HUES64 (cell line): ENCODE measurements at regions not wholly inside any gene's neighbourhood (a gene's known extent, or its start where the extent isn't known, plus 50 kb on each side); places are given as distances from the start of the nearest gene placed in this dataset.

Source experiments
- H3K27ac ChIP-seq: 2 replicates; pipeline ENCODE4 v1.7.0; 2013; ENCODE audit warnings: low read depth, low read length, inconsistent platforms
- H3K27me3 ChIP-seq: 2 replicates; pipeline ENCODE4 v1.6.1; 2013; ENCODE audit warnings: mild to moderate bottlenecking, low read length; ENCODE audit not compliant: insufficient read depth
- H3K36me3 ChIP-seq: 2 replicates; pipeline ENCODE4 v1.6.1; 2013; ENCODE audit warnings: mild to moderate bottlenecking, low read length; ENCODE audit not compliant: insufficient read depth
- H3K4me1 ChIP-seq: 2 replicates; pipeline ENCODE4 v1.6.1; 2013; ENCODE audit warnings: mild to moderate bottlenecking, low read length, moderate library complexity; ENCODE audit not compliant: insufficient read depth
- H3K4me3 ChIP-seq: 2 replicates; pipeline ENCODE4 v1.5.1; 2013; ENCODE audit warnings: mild to moderate bottlenecking, low read length, moderate library complexity
- H3K9ac ChIP-seq: 2 replicates; pipeline ENCODE4 v1.6.1; 2013; ENCODE audit warnings: mild to moderate bottlenecking, low read depth, low read length
- H3K9me3 ChIP-seq: 2 replicates; pipeline ENCODE4 v1.6.1; 2013; ENCODE audit warnings: low read depth, low read length; ENCODE audit not compliant: insufficient read depth
- WGBS: fragments of 150-250, 120-280 bp; methylation state at CpG from one replicate; pipeline ENCODE4 v1.1.7; 2013; ENCODE audit warnings: missing lambda C conversion rate; 5-methylcytosine and 5-hydroxymethylcytosine counted together

DNA sequence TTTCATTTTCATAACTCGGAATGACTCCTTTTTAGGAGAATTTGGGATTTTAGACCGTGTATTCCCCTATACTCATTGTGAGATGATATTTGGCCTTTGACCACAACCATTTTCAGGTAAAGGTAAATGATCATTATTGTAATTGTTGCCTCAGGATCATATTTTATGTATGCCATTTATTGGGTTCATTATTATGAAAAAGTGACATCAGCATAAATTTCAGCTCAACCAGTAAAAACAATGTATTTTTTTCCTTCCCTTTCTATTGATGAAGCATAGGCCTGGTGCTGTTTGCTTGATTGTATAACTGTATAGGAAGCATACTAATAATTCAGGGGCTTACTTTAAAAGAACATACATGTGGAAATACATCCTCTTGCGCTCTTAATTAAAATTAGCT is 832.9 kb upstream of the FANCL start:
- no CpG with 5 or more reads among the region's 3 CpGs for WGBS
- Histone ChIP-seq H3K4me1 (peaks cover 10% of the 10 kb centered on the region), H3K9ac (no peak overlapping the region), H3K27me3 (no peaks in the 10 kb centered on the region), H3K36me3 (no peaks in the 10 kb centered on the region), H3K4me3 (no peak overlapping the region), H3K9me3 (no peaks in the 10 kb centered on the region), H3K27ac (no peak overlapping the region)

DNA sequence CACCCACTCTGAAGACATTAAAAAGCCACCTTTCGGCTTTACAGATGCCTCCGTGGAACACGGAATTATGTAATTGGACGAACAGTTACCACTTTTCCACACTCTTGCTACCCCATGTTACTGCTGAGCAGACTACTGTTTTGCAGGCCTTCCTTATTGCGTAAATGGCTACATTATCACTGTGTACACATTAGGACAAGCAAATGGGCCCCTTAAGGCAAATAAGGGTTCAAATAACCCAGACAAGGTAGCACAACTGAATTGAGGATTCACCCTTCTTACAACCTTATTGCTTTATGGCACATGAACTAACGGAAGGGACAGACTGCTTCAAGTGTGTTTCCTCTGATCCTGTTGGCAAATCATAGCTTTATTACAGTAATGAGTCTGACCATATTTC is 832.2 kb upstream of the FANCL start:
- 95% methylated on average over 6 of the region's 6 CpGs for WGBS

DNA sequence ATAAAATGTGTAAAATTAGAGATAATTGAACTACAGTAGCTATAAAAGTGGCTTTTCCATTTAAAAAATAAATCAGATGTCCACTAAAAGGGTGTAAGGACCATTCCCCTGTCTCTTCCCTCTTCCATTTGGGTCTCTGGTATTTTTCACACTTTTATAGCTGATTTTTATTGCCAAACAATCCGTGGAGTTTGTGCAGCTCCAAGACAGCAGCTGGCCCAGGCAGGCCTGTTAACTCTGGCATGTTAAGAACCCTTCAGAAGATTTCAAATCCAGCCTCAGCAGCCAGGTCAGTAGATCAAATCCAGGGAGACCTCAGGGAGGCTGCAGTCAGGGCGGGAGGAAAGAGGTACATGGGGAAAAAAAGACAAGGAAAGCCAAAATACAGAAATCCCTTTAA is 827.1 kb upstream of the FANCL start:
- Histone ChIP-seq H3K27me3 (no peaks in the 10 kb centered on the region), H3K4me1 (no peaks in the 10 kb centered on the region), H3K9me3 (no peaks in the 10 kb centered on the region), H3K4me3 (no peak overlapping the region), H3K9ac (no peak overlapping the region), H3K27ac (no peak overlapping the region), H3K36me3 (no peaks in the 10 kb centered on the region)
- 84% methylated on average over 1 of the region's 2 CpGs for WGBS

More for the DNA sequence above, 832.2 kb upstream of the FANCL start:
- Histone ChIP-seq H3K4me1 (peaks cover 10% of the 10 kb centered on the region), H3K9me3 (no peaks in the 10 kb centered on the region), H3K4me3 (no peak overlapping the region), H3K27me3 (no peaks in the 10 kb centered on the region), H3K27ac (no peak overlapping the region), H3K9ac (no peak overlapping the region), H3K36me3 (no peaks in the 10 kb centered on the region)

DNA sequence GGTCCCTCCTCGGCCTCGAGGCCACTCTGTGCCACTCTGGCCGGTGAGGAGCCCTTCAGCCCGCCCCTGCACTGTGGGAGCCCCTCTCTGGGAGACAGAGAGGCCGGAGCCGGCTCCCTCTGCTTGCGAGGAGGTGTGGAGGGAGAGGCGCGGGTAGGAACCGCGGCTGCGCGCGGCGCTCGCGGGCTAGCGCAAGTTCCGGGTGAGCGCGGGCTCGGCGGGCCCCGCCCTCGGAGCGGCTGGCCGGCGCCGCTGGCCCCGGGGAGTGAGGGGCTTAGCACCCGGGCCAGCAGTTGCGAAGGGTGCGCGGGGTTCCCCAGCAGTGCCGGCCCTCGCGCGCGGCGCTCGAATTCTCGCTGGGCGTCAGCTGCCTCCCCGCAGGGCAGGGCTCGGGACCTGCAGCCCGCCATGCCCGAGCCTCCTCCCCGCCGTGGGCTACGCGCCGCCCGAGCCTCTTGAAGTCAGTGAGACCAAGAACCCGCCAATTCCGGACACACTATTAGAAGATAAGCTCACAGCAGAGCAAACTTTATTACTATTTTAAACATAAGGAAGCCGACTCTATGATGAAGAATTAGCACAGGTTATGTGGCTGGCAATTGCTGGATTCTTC is 825.8 kb upstream of the FANCL start:
- H3K9me3 ChIP-seq: no peaks in the 10 kb centered on the region
- no peak overlapping the region for H3K9ac ChIP-seq
- 95% methylated on average over 56 of the region's 56 CpGs for WGBS
- no peak overlapping the region for H3K4me3 ChIP-seq
- H3K36me3 ChIP-seq: no peaks in the 10 kb centered on the region
- H3K27ac ChIP-seq: no peak overlapping the region
- no peaks in the 10 kb centered on the region for H3K27me3 ChIP-seq
- no peaks in the 10 kb centered on the region for H3K4me1 ChIP-seq

DNA sequence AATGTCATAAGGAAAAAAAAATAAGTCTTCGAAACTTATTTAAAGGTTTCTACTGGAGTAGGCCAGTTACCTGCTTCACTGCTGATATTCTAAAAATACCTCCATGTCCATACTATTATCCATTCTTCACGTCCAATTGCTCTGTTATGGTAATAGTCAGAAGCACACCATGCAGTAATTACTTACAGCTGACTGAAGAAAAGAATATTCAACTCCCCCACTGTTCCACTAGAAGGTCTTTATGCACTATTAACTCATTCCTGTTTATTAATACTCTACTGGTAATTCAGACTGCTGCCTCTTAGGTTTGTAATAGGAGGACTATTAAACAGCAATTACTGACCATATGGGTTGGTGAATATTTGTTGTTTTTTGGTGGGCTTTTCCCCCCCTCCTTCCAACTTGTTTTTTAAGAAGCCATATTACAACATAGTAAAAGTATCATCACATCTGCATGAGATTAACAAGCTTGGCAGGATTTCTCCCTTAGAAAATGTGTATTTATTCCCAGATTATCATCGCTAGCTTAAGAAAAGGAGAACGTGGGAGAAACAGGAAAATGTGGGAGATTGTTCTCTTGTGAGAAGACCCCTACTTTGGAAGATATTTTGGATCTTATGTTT is 806.4 kb upstream of the FANCL start:
- 88% methylated on average over 4 of the region's 4 CpGs for WGBS
- no peak overlapping the region for H3K4me3 ChIP-seq
- no peaks in the 10 kb centered on the region for H3K36me3 ChIP-seq
- no peaks in the 10 kb centered on the region for H3K4me1 ChIP-seq
- H3K9ac ChIP-seq: no peak overlapping the region
- H3K27ac ChIP-seq: no peak overlapping the region
- no peaks in the 10 kb centered on the region for H3K9me3 ChIP-seq
- H3K27me3 ChIP-seq: no peaks in the 10 kb centered on the region

DNA sequence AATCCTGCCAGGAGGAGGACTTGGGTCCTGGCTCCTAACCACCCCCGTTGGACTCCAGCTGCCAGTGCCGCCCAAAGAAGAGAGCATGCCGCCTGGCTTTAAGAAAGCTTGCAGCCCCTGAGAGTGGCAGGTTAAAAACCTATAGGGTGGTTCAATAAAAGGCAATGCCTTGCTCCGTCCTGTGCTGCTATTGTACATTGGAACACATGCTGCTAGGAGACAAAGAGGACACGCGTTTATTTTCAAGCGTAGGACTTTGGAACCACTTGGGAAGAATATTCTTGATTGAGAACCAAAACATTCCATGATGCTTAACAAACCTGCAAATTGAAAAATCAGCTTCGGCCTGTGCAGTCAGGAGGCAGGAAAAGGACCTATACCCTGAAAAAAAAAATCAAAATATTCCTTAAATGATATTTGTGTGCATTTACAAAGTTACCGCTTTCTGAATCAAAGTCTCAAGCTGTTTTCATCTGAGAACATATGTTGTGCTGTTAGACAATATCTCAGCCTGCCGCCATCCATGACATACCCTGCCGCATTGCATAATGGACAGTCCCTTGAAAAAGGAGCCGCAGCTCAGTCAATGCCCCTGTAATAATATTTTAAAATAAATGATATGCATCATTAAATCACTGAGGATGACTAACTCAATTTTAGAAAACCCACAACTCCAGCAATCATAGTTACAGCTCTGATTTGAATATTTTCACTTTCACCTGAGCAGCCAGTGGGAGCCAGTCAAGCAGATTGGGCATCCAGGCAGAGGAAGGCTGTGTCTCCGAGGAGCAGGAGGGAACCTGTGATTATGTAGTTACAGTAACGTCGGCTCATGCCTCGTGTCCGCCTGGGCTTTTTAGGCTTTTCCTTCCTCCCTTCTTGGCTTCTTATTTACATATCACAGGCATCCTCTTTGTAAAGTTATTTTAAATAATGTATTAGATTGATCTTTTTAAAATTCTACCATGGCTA is 805.6 kb upstream of the FANCL start:
- WGBS: 93% methylated on average over 11 of the region's 17 CpGs

DNA sequence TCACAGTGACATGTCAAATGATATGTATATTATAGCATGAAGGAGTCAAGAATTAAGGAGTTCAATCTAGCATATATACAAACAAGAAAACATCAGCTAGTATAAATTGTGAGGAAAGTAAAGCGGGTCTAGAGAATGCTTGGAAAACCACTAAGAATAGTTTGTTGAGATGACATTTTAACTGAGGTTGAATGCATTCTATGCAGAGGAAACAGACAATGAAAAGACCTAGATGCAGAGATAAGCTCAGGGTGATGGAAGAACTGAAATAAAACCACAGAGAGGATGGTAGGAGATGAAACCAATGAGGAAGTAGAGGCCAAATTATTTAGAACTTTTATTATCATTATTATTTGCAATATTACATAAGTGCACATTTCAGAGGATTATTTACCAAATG is 803.6 kb upstream of the FANCL start:
- H3K27me3 ChIP-seq: no peaks in the 10 kb centered on the region
- H3K4me3 ChIP-seq: no peak overlapping the region
- H3K27ac ChIP-seq: no peak overlapping the region
- H3K4me1 ChIP-seq: no peaks in the 10 kb centered on the region
- H3K36me3 ChIP-seq: no peaks in the 10 kb centered on the region
- H3K9ac ChIP-seq: no peak overlapping the region
- H3K9me3 ChIP-seq: no peaks in the 10 kb centered on the region
- WGBS: 93% methylated on average over 1 of the region's 1 CpG

More for the DNA sequence above, 805.6 kb upstream of the FANCL start:
- Histone ChIP-seq H3K4me3 (no peak overlapping the region), H3K4me1 (no peaks in the 10 kb centered on the region), H3K9ac (no peak overlapping the region), H3K36me3 (no peaks in the 10 kb centered on the region), H3K27me3 (no peaks in the 10 kb centered on the region), H3K9me3 (no peaks in the 10 kb centered on the region), H3K27ac (no peak overlapping the region)

DNA sequence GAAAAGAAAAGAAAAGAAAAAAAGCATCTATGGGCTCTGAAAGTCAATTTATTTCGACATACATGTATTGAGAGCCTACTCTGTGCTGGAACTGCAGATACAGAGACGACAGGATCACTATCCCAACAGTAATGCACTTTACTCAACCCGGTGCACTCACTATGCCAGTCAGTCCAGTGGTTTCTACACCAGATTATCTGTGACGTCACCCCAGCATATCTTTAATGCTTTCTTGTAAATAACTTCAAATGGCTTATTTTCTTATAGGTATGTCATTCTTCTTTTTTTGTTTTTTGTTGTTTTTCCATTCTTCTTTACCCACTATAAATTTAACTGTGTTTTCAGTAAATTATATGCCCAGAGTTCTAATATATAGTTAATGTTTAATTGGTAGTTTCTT is 800.0 kb upstream of the FANCL start:
- no peak overlapping the region for H3K27ac ChIP-seq
- 91% methylated on average over 4 of the region's 4 CpGs for WGBS
- no peaks in the 10 kb centered on the region for H3K4me1 ChIP-seq
- no peak overlapping the region for H3K4me3 ChIP-seq
- H3K9ac ChIP-seq: no peak overlapping the region
- no peaks in the 10 kb centered on the region for H3K9me3 ChIP-seq
- H3K36me3 ChIP-seq: no peaks in the 10 kb centered on the region
- no peaks in the 10 kb centered on the region for H3K27me3 ChIP-seq

DNA sequence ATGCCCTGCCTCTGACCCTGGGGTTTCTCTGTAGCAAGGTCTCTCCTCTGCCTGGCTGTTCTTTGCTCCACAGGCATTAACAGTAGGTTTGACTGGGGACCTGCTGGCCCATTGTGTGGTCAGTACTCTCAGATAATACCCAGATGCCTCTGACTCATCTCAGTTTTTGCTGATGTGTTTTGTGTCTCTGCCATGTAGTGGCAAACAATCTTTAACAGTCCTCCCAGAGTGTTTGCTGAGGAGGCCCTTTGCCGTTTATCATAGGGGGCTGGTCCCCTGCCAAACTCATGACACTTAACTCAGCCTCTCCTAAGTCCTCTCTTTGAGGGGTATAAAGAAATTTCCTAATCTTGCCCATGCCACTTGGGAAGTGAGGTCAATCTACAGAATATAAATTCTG is 793.7 kb upstream of the FANCL start:
- 83% methylated on average over 1 of the region's 1 CpG for WGBS
- no peak overlapping the region; the same call in 1 of the 2 replicates for H3K27ac ChIP-seq
- H3K36me3 ChIP-seq: no peaks in the 10 kb centered on the region
- H3K9me3 ChIP-seq: no peaks in the 10 kb centered on the region
- no peaks in the 10 kb centered on the region for H3K4me1 ChIP-seq
- H3K27me3 ChIP-seq: no peaks in the 10 kb centered on the region
- H3K4me3 ChIP-seq: no peak overlapping the region
- no peak overlapping the region for H3K9ac ChIP-seq

DNA sequence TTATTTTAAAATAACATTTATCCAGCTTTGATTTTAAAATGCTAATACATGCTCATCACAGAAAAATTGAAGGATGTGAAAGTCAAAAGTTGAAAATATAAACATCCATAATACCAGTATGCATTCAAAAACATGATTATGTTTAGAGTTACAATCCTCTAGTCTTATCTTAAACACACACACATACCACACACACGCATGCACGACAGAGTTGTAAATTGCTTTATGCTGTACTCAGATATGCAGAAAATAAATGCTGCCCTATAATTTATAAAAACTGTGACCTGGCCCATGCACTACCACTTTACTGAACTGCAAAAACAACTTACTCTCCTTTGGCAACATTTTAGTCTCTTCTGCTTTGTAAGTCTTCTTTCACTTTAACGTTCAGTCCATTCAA is 793.0 kb upstream of the FANCL start:
- 84% methylated on average over 3 of the region's 3 CpGs for WGBS
- no peak overlapping the region for H3K9ac ChIP-seq
- H3K36me3 ChIP-seq: no peaks in the 10 kb centered on the region
- H3K4me1 ChIP-seq: no peaks in the 10 kb centered on the region
- no peak overlapping the region for H3K27ac ChIP-seq
- H3K9me3 ChIP-seq: no peaks in the 10 kb centered on the region
- H3K4me3 ChIP-seq: no peak overlapping the region
- H3K27me3 ChIP-seq: no peaks in the 10 kb centered on the region

DNA sequence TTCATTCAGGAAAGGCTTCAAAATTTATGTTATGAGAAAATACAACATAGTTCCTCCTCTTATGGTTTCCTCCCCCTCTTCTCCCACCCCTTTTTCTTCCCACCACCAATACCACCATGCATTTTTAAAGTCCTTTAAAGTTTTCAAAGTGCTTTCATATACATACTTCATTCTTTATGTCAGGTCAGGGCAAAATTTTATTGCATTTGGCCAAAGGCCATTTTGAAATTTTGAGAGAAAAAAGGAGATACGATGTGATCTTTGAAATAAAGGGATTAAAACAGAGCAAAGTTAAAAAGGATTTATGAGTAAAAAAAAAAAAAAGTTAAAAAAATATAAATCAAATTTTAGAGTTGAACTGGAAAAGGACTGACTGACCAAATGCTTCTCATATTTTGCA is 792.5 kb upstream of the FANCL start:
- no peaks in the 10 kb centered on the region for H3K27me3 ChIP-seq
- no peak overlapping the region for H3K9ac ChIP-seq
- no peaks in the 10 kb centered on the region for H3K36me3 ChIP-seq
- no peak overlapping the region for H3K27ac ChIP-seq
- no peak overlapping the region for H3K4me3 ChIP-seq
- H3K4me1 ChIP-seq: no peaks in the 10 kb centered on the region
- WGBS: 86% methylated on average over 1 of the region's 1 CpG
- H3K9me3 ChIP-seq: no peaks in the 10 kb centered on the region
